HG03060 (cell line): ENCODE measurements at regions not wholly inside any gene's neighbourhood (a gene's known extent, or its start where the extent isn't known, plus 50 kb on each side); places are given as distances from the start of the nearest gene placed in this dataset.

ENCODE experiments used
- ATAC-seq: cut with Tn5 transposase; IDR thresholded peaks from one replicate; pipeline ENCODE4 v1.9.1; 2021; ENCODE audit warnings: low read depth, moderate number of reproducible peaks; ENCODE audit not compliant: unreplicated experiment

DNA sequence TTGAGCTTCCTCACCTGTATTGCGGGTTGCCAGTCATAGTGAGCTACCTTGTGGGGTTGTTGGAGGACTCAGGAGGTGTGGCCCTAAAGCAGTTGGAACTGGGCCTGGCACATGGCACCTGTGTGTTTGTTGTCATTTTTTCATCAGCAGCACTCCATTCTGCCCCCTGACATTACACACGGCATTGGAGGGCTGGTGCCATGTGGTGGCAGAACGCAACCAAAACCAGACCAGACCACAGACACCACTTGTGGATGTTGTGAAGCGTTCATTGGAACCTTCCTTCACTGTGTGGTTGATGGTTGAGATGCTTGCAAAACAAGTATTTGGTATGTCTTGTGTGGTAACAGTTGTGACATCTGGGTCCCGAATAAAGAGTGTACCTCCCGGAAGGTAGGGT lies 113.2 kb upstream of the ERCC6L2 start:
- ATAC-seq: no peak

- ATAC-seq: no peak
Observed at GRCh38 chr9:95760791-95761190, 114.7 kb upstream of the ERCC6L2 start.

- no peak for ATAC-seq
Observed at GRCh38 chr9:95757439-95757838, 118.1 kb upstream of the ERCC6L2 start.

GRCh38 chr9:95756986-95757385 lies 118.5 kb upstream of the ERCC6L2 start:
- no peak for ATAC-seq

GRCh38 chr9:95756101-95756500 lies 119.4 kb upstream of the ERCC6L2 start:
- no peak for ATAC-seq

DNA sequence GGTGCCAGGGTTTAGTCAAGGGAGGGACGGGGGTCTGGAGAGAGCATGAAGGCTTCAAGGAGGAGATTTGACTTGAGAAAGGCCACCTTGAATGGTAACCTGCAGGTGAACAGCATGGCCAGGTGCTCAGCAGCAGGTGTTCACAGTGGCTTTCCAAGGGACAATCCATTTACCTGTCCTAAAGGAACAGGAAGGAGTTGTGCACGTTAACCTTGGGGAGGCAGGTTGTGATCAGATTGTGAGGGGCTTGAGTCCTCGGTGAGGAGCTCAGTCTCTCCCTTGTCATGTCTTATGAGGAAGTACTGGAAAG lies 120.1 kb upstream of the ERCC6L2 start:
- ATAC-seq: no peak

DNA sequence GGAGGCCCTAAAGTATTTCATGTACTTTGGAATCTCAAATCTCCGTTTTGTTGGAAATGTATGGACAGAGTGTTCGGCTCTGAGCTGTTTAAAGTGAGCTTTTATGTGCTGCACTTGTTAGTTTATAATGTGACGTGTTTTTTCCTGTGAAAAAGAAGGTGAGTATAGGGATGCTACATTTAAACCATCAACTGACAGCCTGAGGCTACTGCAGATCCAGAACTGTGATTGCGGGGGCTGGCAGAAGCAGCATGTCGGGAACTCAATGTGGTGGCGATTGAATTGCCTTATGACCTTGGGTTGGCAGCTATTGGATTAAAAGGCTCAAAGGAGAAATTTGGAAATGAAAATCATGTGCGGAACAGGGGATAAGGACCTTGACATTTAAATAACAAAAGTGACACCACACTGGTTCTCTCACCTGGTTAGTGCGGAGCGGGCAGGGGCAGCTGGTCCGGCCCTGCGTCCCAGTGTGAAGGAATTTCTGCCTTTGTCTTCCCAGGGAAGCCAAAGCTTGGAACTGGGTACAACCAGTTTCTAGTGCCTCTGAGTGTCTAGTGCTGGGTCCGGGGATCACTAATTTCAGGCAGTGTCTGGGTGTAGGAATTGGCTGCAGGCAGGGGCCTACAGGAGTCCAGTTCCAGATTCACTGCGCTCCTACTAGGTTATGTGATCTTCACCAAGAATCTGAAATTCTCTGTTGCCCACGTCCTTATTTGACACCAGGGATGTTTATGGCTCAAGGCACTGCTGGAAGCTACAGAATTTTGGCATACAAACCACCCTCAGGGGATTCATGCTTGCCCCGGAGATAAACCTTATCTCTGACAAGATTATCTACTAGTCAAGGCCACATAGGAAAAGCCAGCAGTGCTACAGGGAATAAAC lies 120.7 kb upstream of the ERCC6L2 start:
- ATAC-seq: no peak

DNA sequence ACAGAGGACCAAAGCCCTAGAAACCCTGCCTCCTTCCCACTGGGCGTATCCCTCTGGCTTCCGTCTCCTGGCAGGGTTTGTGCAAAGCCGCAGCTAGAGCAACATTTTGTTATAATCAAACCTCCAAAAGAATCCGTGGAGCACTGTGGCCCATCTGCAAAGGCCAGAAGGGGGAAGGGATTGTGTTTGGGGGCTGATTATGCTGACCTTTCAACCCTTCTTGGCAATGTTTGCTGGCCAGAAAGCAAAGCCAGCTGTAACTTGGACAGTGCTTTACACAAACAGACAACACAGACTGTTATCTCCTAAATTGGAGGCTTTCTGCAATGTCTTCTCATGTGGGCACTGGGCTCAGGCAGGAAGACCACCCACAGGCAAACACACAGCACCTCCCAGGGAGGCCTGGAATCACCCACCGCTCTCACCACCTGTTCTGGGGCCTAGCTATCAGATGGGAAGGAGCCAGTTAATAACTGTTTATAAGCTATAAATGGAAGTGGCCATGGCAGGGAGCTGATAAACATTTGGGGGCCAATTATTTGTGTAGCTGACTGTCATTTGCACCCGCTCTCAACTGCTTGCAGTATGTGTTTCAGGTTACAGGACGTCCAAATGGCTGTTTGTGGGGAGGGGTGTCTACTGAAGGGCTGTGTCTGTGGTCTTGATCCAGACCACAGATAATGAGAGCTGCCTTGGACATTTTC lies 121.6 kb upstream of the ERCC6L2 start:
- no peak for ATAC-seq

- no peak for ATAC-seq
Observed at GRCh38 chr9:95752129-95752731, 123.3 kb upstream of the ERCC6L2 start.

DNA sequence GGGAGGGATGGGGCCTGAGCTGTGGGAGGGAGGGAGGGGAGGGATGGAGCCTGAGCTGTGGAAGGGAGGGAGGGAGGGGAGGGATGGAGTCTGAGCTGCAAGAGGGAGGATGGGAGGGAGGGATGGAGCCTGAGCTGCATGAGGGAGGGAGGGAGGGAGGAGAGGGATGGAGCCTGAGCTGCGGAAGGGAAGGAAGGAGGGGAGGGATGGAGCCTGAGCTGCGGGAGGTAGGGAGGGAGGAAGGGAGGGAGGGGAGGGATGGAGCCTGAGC lies 124.0 kb upstream of the ERCC6L2 start:
- no peak for ATAC-seq

- ATAC-seq: no peak
Observed at GRCh38 chr9:95750725-95751519, 124.6 kb upstream of the ERCC6L2 start.

DNA sequence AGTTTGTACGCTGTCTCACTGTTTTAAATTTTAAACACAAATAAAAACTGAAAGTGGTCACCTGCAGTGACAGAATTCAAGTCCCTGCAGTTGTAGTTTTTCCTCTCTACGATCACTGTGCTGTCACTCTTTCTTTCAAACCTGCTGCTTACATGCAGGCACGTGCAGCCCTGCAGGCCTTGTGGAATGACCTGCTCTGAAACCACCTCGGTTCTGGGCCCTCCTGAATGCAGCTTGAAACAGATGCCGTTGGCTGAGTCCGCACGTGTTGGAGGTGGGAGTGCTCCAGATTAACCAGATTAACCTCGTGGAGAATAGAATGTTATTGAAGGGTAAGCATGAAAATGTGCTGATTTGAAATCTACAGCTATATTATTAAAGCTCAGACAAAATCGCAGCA lies 126.0 kb upstream of the ERCC6L2 start:
- ATAC-seq: no peak

- no peak for ATAC-seq
Observed at GRCh38 chr9:95746408-95747180, 128.9 kb upstream of the ERCC6L2 start.

- ATAC-seq: no peak
Observed at GRCh38 chr9:95742821-95743220, 132.7 kb upstream of the ERCC6L2 start.

- no peak for ATAC-seq
Observed at GRCh38 chr9:95741631-95742030, 133.9 kb upstream of the ERCC6L2 start.

DNA sequence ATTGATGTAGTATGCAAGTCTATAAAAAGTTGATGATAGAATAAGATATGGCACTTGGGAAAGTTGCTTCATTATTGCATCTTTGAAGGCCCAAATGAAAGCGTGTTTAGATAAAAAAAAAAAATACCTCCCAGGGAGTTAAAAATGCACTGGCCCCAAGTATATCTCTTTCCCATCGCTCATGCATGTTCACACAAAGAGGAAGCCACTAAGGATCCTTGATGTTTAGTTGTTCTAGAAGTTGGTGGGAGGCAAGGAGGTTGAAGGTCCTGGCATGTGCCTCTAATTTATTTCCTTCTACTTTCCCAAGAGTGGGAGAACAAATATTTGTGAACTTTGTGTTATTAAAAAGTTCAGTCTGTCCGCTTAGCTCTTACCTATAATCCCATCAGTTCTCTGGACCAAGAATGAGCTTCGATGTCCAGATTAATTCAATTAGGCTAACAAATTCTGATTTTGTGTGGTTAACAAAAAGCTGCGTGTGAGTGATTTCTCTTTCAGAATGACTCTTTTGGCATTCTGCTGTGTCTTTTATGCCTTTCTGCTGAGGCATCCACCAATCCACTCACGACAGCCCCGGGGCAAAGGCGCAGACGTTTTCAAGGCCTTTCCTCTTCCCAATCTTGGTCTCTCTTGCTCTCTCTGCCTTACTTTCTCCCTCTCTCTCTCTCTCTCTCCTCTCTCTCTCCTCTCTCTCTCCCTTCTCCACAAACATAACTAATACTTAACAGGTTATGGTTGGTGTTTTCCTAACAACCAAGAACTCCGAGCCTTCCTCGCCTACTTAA lies 135.1 kb upstream of the ERCC6L2 start:
- no peak for ATAC-seq

- ATAC-seq: no peak
Observed at GRCh38 chr9:95738438-95738837, 137.1 kb upstream of the ERCC6L2 start.

- no peak for ATAC-seq
Observed at GRCh38 chr9:95736891-95737522, 138.5 kb upstream of the ERCC6L2 start.

DNA sequence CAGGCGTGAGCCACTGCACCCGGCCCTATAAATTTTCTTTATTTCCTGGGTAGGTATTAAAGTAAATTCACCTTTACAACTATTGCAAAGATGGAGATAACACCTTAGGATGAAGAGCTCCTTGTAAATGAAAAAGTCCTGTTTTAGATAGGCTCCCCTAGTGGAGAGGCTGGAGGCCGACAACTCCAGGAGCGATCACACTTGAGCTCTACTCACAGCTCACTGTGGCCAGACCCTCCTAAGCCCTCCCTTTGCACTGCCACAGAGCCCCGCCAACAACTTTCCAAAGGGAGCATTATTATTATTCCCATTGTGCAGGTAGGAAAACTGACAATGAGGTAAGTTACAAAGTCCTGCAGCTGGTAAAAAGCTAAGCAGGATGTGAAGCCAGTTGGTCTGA lies 139.1 kb upstream of the ERCC6L2 start:
- no peak for ATAC-seq
